ENCODE measurements at regions not wholly inside any gene's neighbourhood (a gene's known extent, or its start where the extent isn't known, plus 50 kb on each side); places are given as distances from the start of the nearest gene placed in this dataset.

DNA sequence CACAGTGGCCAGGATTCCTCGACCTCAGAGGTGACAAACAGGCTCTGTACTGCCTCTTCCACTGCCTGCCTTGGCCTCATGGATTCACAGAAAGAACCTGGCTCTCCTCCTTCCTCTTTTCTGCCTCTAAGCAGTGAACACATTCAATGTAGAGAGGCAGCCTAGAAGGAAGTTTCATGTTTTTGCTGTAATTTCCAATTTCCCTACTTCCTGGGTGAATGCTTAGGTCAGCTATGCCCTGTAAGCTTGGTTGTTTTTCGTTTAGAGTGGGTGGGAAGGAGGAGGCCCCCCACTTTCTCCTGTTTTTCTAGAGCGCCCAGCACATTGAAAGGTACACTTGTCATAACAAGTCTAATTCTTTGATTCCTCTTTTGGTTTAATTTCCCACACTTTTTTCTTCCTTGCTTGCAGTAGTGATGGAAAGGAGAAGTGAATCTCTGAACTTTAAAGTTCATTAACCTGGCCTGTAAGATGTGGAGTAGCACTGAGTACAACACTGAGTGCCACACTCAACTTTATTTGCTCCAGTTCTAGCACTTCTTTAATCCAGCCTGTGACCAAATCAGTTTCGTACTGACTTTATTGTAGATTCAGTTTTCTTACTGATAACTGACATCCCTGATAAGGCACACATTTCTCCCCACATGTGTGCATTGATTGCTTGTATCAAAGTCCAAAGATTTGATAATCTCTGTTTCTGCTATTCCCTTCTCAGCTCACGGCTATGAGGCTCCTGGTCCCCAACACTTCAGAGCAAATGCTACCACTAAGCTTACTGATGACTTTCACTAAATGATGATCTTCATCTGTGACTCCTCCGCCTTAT is 100.0 kb upstream of the MAN1A1 start:
- TF ChIP-seq, protein P1, sequence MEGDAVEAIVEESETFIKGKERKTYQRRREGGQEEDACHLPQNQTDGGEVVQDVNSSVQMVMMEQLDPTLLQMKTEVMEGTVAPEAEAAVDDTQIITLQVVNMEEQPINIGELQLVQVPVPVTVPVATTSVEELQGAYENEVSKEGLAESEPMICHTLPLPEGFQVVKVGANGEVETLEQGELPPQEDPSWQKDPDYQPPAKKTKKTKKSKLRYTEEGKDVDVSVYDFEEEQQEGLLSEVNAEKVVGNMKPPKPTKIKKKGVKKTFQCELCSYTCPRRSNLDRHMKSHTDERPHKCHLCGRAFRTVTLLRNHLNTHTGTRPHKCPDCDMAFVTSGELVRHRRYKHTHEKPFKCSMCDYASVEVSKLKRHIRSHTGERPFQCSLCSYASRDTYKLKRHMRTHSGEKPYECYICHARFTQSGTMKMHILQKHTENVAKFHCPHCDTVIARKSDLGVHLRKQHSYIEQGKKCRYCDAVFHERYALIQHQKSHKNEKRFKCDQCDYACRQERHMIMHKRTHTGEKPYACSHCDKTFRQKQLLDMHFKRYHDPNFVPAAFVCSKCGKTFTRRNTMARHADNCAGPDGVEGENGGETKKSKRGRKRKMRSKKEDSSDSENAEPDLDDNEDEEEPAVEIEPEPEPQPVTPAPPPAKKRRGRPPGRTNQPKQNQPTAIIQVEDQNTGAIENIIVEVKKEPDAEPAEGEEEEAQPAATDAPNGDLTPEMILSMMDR (conservative IDR thresholded peaks at IDR 0.05 in 1 of 2, IDR thresholded peaks at IDR 0.05 in 1 of 2; ENCODE audit: low read depth in 1 of 2, low read length in 2 of 2): no peak
- TF ChIP-seq EZH2 (IDR thresholded peaks at IDR 0.05; ENCODE audit: low read length, missing control alignments): no peak
